GM18505 (cell line): ENCODE measurements at regions not wholly inside any gene's neighbourhood (a gene's known extent, or its start where the extent isn't known, plus 50 kb on each side); places are given as distances from the start of the nearest gene placed in this dataset.

Experiments
- ATAC-seq: cut with Tn5 transposase; IDR thresholded peaks from one replicate; pipeline ENCODE4 v1.9.1; 2021; ENCODE audit not compliant: unreplicated experiment
- POLR2A ChIP-seq: IDR thresholded peaks from 4 replicates; pipeline ENCODE4 v1.6.1; 2011; ENCODE audit warnings: borderline replicate concordance; ENCODE audit not compliant: insufficient read depth, insufficient read length; ENCODE audit errors: extremely low read depth

DNA sequence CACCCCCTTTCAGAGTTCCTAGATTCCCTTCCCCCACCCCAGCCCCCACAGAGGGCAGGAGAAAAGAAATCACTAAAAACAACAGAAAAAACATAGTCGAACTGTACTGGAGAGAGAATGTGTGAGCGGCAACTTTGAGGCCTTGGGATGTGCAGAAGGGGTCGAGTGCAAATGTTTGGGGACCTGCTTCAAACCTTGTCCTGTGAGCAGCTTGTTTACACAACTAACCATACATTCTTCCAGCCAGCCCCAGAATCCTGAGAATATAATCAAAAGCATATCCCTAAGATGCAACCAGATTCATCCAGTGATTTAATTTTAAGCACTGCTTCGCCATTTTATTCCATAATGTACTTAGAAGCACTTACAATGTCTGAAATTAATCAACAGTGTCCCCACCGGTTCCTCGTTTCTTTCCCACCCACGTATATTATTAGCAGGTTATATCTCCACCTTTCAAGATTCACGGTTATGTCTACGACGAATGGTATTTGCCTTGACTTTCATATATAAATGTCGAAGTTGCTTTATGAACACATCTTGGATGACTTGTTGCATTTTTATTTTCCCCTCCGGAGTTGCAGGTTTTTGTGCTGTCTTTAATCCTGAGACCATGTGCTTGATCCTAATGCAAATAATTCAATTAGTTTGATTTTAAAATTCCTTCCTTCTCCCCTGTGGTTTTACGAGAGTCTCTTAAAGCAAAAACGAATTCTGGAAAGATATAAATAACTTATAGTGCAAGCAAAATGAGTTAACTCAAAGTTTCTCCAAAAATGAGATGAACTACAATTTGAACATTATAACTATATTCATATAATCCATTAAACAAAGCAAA lies 107.6 kb downstream of the ZIC5 start:
- TF ChIP-seq POLR2A, result no peak
- no peak for ATAC-seq

DNA sequence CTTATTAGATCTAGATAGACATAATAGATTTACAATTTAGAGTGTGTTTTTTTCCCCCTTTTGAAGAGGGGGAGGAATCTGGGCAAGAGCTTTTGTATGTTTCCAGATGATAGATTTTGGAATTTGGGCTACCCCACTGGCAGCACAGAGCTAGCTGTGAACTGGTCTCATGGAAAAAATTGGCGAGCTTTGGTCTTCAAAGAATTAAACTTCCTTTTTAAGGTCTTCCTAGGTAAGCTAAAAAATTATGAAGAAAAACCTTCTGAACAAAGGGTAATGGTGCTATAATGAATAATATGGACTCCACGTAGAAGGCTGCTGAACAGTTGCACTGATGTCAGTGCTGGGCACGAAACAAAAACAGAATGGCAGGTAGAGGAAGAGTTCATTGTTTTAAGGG lies 109.3 kb downstream of the ZIC5 start:
- TF ChIP-seq POLR2A, result no peak
- no peak for ATAC-seq

DNA sequence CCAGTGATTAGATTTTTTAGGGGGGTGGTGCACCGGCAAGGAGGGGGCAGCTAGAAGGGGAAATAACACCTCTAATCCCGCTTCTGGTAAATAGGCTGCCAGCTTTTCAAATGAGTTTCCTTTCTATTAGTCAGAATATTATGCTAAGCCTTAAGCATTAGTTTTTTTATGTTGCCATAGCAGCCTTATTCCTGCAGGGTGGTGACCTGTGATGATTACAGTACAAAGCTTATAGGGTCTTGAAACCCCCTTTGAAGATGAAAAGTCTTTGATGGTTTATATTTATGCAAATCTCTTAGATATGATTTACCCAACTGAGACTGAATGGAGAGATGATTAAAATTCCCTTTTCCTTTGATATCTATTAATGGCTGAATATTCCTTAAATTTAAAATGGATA lies 109.8 kb downstream of the ZIC5 start:
- no peak for TF ChIP-seq POLR2A
- no peak for ATAC-seq

DNA sequence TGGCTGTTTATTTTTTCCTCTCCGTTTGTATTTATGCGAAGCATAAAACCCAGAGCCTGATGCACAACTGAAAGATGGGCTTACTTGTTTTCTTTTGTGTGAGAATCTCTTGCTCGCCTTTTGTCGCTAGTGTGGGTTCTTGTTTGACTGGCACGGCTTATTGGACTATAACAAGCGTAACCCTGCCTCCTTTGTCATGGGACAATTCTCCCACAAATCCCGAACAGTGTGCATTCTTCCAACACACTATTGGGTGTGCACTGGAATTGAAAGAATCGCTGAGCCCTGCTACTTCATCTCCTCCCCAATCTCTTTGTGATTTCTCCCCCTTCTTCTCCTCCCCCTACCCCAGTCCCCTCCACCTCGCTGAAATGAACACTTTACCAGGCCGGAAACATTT lies 110.8 kb downstream of the ZIC5 start:
- ATAC-seq, result no peak
- no peak for TF ChIP-seq POLR2A

DNA sequence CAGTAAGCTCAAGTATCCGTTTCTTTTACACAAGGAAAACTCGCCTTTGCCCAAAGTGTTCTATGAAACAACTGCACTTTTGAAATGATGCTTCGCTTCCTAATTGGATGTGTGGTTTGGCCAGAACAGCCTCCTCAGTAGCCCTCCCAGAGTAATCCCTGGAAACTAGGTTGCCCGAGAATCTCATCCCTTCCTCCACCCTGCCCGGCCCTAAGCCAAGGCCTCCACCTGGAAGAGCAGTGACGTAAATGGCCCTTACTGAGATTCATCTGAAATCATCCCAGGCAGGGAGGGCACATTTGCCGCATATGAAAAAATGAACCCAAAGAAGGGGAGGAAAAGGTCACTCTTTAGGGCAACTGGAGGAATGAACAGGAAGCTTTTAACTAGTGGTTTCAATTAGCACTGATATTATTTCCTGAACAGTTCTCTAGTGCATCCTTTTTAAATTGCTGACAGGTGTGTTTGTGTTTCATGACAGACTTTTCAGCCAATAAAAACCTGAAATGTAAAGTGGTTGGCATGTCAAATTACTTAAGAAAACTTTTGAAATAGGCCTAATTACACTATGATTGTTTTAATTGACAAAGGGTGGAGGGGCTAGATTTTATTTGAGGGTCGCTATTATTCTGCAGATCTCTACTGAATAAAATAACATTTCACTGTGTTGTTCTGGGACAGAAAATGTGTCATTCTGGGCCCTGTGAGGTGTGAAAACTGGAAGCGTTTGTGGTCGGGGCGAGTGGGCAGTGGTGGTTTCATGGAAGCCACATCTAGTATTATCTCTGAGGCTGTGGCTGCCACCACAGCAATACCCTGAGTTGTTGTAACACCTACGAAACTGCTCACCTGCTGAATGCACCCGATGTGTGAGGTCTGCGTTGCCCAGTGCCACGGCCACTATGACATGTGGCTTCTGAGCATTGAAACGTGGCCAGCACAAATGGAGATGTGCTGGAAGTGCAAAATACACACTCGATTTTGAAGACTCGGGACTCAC lies 112.1 kb downstream of the ZIC5 start:
- no peak for TF ChIP-seq POLR2A
- peak; percentile 86 for ATAC-seq

DNA sequence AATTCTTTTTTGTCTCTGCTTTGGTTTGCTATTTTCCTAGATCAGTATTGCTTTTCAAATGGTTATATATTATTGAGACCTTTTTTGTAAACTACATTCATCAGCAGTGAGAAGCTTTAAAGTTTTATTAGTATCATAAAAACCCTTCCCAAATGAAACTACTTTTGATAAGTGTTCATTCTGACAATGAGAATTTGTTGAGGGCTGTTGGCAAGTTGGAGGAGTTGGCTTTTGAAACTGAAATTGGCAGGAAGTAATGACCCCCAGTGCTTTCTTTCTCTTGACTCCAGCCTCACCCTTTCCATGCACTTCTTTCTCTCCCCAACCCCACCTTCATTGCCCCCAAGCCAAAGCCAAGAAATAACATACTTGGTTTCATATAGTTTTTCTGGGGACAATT lies 113.8 kb downstream of the ZIC5 start:
- TF ChIP-seq POLR2A, result no peak

DNA sequence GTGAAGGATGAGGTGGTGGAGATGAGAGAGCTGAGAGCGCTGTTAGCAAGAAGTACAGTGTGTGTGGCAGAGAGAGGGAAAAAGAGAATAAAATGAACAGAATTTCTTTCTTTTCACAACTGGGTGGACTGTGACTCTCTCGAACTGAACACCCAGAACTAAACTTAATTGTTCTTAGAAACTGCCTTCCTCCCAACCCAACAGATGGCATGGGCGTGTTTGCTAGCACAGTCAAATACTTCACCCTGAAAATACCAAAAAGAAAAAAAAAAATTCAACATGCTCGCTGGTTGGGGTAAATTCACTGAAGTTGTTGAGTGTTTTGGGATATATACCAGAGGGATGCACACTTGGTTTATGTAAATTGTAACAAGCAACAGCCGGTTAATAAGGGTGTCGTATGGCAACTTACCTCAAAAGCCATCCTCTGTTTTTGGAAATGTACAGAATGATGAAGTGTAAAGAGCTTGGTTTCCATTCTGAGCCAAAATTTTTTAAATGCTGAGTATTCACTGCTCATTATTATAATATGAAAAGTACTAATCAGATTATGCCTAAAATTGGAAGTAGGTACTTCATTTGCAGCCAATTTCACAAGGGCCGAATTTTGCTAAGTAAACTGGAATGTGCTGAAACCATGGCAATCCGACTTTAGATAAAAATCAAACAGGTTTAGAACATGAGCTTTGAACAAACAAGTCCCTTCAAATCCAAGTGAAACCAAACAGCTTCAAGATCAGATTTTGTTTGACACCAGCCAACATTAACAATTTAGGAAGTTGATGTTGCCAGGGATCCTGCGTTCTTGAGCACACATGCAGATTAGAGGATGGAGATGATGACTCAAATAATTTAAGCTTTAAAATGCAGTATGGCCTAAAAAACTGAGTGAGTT lies 115.8 kb downstream of the ZIC5 start:
- no peak for TF ChIP-seq POLR2A
- no peak for ATAC-seq

More for the DNA sequence above, 113.8 kb downstream of the ZIC5 start:
- no peak for ATAC-seq

DNA sequence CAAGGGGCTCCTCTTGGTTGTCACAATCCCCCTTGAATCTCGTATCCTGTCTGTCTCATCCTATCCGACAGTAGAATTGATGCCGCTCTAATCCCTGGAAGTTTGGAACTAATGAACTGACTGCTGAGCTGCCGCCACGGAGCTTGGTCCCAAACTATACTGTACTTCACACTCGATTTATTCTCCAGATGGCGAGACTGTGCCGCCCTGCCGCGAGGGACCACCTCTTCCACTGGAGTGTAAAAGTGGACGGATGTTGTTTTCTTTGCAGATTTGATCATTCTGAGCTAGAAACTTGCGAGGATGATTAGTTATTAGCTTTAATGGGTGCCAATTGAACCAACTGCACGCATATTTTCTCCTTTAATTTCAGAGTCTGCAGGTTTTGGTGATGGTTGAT lies 117.2 kb downstream of the ZIC5 start:
- no peak for ATAC-seq
- TF ChIP-seq POLR2A, result no peak

DNA sequence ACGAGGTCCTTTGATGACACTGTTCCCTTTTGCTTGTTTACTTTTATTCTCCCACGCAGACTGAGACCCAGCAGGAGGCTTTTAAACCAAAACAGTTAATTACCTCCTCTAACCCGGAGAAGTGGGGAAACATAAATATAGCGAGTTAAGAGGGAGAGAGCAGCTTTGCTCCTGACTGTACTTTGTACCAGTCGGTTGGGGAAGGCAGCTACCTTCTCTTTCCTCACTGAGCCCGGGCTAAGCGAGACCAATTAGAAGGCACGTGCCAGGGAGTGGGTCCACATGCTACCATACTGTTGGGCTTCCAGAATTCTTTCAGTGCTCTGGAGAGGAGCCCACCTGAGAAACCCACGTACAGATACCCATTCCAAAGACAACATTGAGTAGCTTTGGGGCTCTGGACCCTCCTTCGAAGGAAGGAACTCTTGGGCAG lies 124.2 kb downstream of the ZIC5 start:
- no peak for ATAC-seq
- no peak for TF ChIP-seq POLR2A

DNA sequence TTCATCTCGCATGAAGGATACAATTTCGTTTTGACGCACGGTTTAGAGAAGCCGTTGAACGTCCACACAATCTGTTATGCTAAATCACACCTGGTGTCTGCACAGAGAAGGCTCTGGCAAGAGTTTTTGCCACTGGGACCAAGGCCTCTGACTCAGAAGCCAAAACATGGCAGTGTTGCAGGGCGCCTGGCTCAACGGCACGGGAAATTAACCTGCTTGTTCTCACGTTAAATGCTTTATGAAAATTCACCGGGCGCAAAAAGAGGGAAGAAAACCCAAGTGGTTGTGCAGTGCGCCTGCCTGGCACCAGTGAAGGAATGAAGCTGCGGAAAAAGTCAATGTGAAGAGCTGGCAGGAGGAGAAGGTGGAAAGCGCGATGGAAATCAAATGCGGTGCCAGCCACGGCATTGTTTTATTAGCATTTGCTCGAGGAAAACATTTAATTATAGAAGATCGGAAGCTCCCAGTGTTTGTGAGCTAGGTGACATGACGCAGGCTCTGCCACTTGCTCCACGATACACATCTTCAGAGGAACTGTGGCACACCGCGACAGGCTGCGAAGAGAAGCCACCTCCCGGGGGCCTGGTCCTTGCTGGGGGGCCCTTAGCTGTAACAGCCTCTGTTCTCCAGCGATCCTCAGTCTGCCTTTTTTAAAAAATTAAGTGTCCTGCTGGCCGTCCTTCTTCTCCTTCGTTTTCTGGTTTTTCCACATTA lies 126.2 kb downstream of the ZIC5 start:
- no peak for TF ChIP-seq POLR2A
- no peak for ATAC-seq

DNA sequence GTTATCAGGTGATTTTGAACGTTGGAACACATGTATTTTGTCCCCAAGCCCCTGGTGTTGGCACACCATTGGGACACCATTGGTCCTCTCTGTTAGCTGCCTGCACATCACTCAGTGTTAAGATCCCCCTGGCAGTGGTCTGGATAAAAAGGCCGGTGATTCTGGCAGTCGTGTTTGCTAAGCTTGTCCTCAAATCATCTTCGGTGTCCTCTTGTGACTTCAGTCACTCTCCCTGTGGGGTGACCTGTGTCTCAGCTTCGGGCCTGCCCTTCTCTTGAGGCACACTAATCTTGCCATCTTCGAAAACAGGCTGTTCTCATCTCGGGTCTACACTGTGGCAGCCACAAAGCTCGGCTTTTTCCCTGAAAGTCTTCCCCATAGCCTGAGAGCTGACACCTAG lies 127.1 kb downstream of the ZIC5 start:
- ATAC-seq, result no peak
- no peak for TF ChIP-seq POLR2A

DNA sequence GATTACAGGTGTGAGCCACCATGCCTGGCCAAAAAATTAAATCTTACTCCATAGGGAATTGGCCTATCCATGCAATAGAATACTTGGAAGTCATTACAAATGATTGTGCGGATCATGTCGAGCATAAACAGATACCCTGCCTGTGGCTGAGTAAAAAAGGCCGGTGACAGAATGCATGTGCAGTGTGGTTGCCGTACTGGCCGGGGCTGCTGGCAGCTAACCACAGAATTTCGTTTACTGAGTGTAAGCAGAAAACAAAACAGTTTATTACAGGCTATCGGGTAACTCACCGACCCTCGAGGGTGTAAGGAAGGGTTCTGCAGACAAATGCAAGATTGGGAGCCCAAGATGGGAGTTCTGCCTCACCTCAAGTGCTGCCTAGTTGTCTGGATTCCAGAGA lies 127.7 kb downstream of the ZIC5 start:
- no peak for TF ChIP-seq POLR2A
- ATAC-seq, result no peak
